ENCODE measurements at regions not wholly inside any gene's neighbourhood (a gene's known extent, or its start where the extent isn't known, plus 50 kb on each side); places are given as distances from the start of the nearest gene placed in this dataset.

- Histone ChIP-seq H3K9me3 (ENCODE audit: insufficient read depth in 2 of 2, low read depth in 1 of 2, low read length in 1 of 2) (no peaks in the 10 kb centered on the region), H2AFZ (ENCODE audit: low read length) (no peak overlapping the region), H4K5ac (ENCODE audit: insufficient read length, low read depth, low read length) (no peak overlapping the region), H3K14ac (ENCODE audit: insufficient read length) (no peak overlapping the region), H3K79me2 (ENCODE audit: control insufficient read depth in 1 of 2, insufficient read depth in 2 of 2, low read length in 2 of 2) (no peaks in the 10 kb centered on the region), H3K56ac (replicated peaks; ENCODE audit: insufficient read length, low read depth, low read length) (no peak overlapping the region), H3K4me1 (replicated peaks in 1 of 4; ENCODE audit: control insufficient read depth in 3 of 4, insufficient read depth in 4 of 4, low read length in 3 of 4) (no peaks in the 10 kb centered on the region), H3K9ac (replicated peaks in 1 of 4; ENCODE audit: extremely low read depth in 1 of 4, low read depth in 3 of 4, low read length in 3 of 4) (no peak overlapping the region), H2AK5ac (ENCODE audit: low read depth, low read length) (no peak overlapping the region), H3K23ac (ENCODE audit: insufficient read length) (no peak overlapping the region), H3K27me3 (replicated peaks in 1 of 4; ENCODE audit: control insufficient read depth in 3 of 4, extremely low read depth in 1 of 4, insufficient read depth in 3 of 4, low read length in 3 of 4) (no peaks in the 10 kb centered on the region), H2BK15ac (ENCODE audit: low read length) (no peak overlapping the region), H3K23me2 (ENCODE audit: low read depth, low read length) (no peaks in the 10 kb centered on the region), H4K20me1 (replicated peaks in 1 of 2; ENCODE audit: control insufficient read depth in 1 of 2, insufficient read depth in 2 of 2, low read length in 2 of 2) (no peaks in the 10 kb centered on the region), H3K4me2 (ENCODE audit: insufficient read depth in 1 of 2, low read depth in 2 of 2, low read length in 2 of 2) (no peak overlapping the region), H3K4ac (replicated peaks; ENCODE audit: insufficient read length, low read depth, low read length) (no peak overlapping the region), H3K36me3 (ENCODE audit: control insufficient read depth in 2 of 4, insufficient read depth in 4 of 4, low read length in 3 of 4) (no peaks in the 10 kb centered on the region), H2BK12ac (ENCODE audit: low read depth, low read length) (no peak overlapping the region), H3K4me3 (ENCODE audit: extremely low read depth in 1 of 4, insufficient read depth in 2 of 4, low read depth in 3 of 4, low read length in 4 of 4) (no peak overlapping the region), H4K91ac (replicated peaks; ENCODE audit: insufficient read length, low read length) (no peak overlapping the region), H2BK20ac (ENCODE audit: low read length) (no peak overlapping the region), H3K27ac (ENCODE audit: low read depth, low read length) (no peak overlapping the region), H3K79me1 (ENCODE audit: low read depth, low read length) (no peaks in the 10 kb centered on the region), H2BK120ac (replicated peaks; ENCODE audit: low read depth, low read length) (no peak overlapping the region), H2BK5ac (ENCODE audit: low read depth, low read length) (no peak overlapping the region), H3K18ac (ENCODE audit: extremely low read depth, low read length) (no peak overlapping the region), H4K8ac (ENCODE audit: extremely low read depth, insufficient read depth, low read length) (no peak overlapping the region)
- POLR2A ChIA-PET (ENCODE audit: partially characterized antibody), result no interaction called here
- no peak for FAIRE-seq
- 99% methylated on average over 6 of the region's 6 CpGs; no CpG with 5 or more reads in 1 of the 2 experiments for WGBS, 2 experiments (ENCODE audit: extremely low coverage in 1 of 2, insufficient coverage in 1 of 2, insufficient read length in 1 of 2, insufficient replicate concordance in 2 of 2, low coverage in 1 of 2, low lambda C conversion rate in 2 of 2, missing lambda C conversion rate in 1 of 2)
- DNase-seq (ENCODE audit: low read depth in 1 of 2, low spot score in 2 of 2), result no peak
- CTCF ChIA-PET (ENCODE audit: partially characterized antibody), result no interaction called here
- TF ChIP-seq CTCF (IDR thresholded peaks at IDR 0.05; ENCODE audit: control extremely low read depth in 1 of 3, insufficient read depth in 1 of 3, low read depth in 1 of 3, low read length in 3 of 3) (no peak), KDM5A (IDR thresholded peaks at IDR 0.05; ENCODE audit: low read length) (no peak), SP2 (IDR thresholded peaks at IDR 0.05; ENCODE audit: low read length) (no peak), ATF2 (IDR thresholded peaks at IDR 0.05; ENCODE audit: low read length) (no peak), EP300 (IDR thresholded peaks at IDR 0.05; ENCODE audit: borderline replicate concordance in 1 of 2, low read depth in 2 of 2, low read length in 2 of 2) (no peak), BRCA1 (IDR thresholded peaks at IDR 0.05; ENCODE audit: low read depth, low read length) (no peak), BCL11A (IDR thresholded peaks at IDR 0.05; ENCODE audit: low read depth in 2 of 2, low read length in 2 of 2) (no peak), TAF1 (IDR thresholded peaks at IDR 0.05; ENCODE audit: low read depth, low read length) (no peak), SIN3A (conservative IDR thresholded peaks at IDR 0.05 in 1 of 2, IDR thresholded peaks at IDR 0.05 in 1 of 2; ENCODE audit: low read depth in 1 of 2, low read length in 2 of 2) (no peak), HDAC2 (IDR thresholded peaks at IDR 0.05; ENCODE audit: borderline replicate concordance in 1 of 2, low read depth in 2 of 2, low read length in 2 of 2) (no peak)
Measured at GRCh38 chr5:28156981-28157380, 1118.6 kb upstream of the CDH9 start.

All from H1 (cell line).